Right hindlimb (tissue), 1 donor: ENCODE measurements at regions not wholly inside any gene's neighbourhood (a gene's known extent, or its start where the extent isn't known, plus 50 kb on each side); places are given as distances from the start of the nearest gene placed in this dataset.

Experiments
- DNase-seq: peaks from one replicate; pipeline ENCODE4 v3.0.0-alpha.2; 2018

DNA sequence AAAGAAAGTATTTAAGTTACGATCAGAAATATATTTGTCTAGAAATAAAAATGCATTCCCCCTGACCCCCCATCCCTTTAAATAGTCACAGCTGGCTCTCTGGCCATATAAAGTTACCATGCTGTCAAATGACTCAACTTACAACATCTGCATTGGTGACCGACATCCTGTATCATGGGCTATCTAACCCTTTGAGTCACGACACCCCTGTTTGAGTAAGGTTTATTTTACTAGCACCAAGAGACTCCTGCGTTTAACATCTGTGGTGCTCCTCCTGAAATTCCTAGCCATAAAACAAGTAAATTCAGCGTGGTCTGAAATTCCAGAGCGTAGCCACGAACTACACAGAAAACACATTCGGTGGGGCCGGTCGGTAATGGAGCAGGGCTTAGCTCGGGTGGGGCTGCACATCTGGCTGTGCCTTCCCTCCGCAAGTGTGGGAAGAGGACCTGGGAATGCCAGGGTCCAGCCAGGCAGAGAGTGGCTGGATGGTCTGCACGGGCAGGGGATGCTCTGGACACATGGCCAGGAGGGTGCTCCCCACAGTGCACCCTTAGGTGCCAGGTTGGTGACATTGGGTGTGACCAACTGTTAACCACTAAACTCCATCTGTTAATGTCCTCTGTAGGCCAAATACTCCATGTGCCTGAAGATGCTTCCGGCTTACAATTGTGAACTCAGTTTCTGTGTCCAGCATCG lies 53.0 kb upstream of the CLDN14 start:
- DNase-seq = no peak

DNA sequence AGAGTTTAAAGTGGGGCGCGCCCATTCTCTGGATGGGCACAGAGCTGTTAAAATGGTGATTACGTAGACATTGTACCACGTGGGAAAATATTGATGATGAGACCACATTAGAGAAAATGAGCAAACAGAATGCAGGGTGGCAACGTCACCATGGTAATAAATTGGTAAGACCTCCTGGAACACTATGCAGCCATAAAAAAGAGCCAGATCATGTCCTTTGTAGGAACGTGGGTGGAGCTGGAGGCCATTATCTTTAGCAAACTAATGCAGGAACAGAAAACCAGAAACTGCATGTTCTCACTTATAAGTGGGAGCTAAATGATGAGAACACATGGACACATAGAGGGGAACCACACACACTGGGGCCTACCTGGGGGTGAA lies 53.5 kb upstream of the CLDN14 start:
- no peak for DNase-seq

DNA sequence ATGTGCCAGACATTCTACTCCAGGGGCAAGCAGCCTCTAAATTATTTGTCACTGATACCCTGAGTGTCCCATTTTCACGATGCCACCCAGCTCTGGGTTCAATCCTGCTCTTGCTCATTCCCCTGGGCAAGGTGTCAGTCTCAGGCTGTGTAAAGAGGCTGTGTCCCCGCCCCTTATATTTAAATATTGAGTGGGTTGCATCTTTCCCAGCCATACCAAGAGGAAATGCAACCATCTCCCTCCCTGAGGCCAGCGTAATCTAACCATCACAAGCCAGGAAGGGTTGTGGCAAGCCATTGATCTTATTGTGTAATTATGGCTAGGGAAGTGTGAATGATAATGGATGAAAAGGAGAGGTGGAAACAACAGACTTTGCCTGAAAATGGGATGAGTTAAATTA lies 54.7 kb upstream of the CLDN14 start:
- no peak for DNase-seq

DNA sequence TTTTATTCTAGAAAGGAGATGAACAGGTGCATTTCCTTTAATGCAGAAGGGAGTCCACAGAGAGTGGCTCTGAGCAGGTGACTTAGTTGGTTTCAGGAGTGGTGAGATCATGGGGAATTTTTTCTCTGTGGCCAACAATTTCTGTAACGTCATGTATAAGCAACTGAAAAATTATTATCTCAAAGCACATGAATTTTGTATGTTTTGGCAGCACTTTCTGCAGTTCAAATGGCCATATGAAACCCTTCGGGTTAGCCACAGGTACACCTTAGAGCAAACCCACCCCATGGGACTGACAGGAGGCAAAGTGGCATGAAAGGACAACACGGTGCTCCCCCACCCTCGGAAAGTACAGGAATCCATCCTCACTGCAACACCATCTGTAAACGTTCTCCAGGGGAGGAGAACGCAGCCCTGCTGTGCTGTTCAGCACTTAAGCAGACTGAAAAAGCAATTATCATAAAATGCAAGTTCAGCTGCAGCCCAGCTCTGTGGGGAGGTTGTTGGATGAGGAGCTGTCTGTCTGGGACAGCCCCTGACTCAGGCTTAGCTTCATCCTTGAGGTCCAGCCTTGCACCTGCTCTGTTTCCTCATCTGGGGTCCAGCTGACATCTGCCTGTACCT lies 55.8 kb upstream of the CLDN14 start:
- peak; percentile 35 for DNase-seq

DNA sequence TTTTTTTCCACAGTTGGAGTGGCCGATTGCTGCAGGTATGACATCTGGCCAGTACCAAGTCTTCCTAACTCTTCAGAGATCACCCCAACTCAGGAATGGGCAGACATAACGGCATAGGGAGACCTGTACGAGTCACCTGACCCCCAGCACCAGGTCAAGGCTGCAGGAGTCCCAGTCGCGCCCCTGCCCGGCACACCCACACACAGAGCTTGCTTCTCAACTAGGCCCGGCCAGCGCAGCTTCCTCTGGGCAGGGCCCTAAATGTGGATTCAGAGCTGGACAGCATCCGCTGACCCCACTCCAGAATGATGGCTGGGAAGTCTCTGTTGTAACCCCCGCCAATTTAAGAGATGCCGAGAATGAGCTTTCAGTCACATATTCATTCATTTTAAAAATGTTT lies 58.8 kb upstream of the CLDN14 start:
- no peak for DNase-seq

DNA sequence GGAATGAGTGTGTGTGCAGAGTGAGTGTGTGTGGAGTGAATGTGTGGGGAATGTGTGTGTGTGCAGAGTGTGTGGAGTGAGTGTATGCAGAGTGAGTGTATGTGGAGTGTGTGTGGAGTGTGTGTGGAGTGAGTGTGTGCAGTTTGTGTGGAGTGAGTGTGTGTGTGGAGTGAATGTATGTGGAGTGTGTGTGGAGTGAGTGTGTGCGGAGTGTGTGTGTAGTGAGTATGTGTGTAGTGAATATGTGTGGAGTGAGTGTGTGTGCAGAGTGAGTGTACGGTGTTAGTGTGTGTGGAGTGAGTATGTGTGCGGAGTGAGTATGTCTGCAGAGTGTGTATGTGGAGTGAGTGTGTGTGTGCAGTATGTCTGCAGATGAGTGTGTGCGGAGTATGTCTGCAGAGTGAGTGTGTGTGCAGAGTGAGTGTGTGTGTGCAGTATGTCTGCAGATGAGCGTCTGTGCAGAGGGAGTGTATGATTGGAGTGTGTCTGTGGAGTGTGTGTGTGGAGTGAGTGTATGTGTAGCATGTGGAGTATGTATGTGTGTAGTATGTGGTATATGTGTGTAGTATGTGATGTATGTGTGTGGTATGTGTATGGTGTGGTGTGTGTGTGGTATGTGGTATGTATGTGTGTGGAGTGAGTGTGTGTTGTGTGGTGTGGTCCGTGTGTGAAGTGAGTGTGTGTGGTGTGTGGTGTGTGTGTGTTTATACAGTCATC lies 59.7 kb upstream of the CLDN14 start:
- no peak for DNase-seq

DNA sequence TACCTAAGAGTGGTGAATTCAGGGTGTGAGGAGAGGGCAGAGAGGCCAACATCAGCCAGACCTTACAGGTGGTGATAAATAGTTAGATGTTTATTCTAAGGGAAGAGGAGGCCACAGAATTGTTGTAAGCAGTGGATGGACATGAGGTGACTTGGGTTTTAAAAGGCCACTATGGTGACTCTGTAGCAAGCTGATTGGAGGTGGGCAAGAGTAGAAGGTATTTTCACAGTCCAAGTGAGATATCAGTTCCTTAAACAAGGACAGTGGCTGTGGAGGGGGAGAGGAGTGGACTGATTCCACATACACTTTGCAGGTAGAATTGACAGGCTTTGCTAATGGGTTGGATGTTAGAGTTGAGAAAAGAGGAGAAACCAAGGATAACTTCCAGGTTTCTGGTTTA lies 60.8 kb upstream of the CLDN14 start:
- no peak for DNase-seq

DNA sequence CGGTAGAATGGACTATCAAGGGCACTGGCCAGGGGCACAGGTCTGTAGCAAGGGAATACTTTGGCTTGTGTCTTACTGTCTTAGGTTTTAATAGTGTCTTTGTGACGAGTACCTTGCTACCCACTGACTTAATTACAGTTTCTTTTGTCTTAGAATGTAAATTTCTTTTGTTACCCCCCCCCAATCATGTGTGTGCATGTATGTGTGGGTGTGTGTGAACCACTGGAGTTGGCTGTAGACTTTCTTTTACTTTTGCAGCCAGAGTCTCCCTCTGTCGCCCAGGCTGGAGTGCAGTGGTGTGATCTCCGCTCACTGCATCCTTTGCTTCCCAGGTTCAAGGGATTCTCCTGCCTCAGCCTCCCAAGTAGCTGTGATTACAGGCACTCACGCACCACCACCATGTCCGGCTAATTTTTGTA lies 61.8 kb upstream of the CLDN14 start:
- no peak for DNase-seq

DNA sequence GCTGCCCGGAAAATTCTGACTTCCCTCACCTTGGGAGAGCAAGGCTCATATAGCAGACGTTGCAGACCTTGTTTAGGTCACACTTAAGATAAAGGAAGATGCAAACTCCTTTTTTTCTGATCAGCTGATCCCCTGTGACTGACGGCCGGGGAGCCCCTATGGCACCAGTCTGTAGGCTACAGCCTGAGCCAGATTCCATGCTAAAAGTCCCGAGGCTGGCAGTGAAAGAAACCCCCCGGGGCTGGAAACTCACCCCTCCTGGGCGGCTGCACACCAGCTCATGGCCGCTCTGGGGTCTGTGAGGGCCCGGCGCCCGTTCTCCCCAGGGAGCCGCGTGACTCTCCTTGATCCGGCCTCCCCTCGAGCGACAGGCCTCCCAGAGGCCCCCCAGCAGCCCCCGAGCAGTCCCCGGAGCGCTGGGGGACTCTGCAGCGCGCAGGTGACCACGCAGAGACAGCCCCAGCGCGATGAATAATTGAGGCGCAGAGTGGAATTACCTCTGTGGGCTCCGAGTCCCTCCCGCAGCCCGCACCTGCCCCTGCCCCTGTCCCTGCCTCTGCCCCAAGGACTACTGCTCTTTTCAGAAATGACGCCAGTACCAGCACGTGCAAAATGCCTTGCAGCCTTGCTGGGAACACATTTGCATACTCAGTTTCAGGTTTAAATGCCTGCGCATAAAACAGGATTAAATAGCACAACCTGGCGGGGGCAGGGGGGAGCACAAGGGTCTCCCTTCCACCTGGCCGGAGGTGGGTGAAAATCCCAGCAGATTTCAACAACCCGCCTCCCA lies 62.6 kb upstream of the CLDN14 start:
- no peak for DNase-seq

DNA sequence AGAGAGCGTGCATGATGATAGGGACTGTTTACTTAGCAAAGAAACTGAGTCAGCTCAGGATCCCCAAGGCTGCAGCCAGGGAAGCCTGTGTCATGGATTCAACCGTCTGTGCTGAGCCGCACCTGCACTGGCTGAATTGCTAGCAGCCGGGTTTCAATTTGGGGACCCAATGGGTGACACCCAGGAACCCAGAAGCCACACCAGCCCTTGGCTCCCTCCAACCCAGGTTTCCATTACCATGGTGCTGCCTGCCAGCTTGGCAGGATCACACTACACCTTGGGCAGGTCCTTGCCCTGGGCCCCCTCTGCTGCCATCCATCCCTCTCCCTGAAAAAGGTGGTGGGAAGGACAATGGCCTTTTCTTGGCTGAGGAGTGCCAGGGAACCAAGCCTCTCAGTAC lies 64.0 kb upstream of the CLDN14 start:
- no peak for DNase-seq

DNA sequence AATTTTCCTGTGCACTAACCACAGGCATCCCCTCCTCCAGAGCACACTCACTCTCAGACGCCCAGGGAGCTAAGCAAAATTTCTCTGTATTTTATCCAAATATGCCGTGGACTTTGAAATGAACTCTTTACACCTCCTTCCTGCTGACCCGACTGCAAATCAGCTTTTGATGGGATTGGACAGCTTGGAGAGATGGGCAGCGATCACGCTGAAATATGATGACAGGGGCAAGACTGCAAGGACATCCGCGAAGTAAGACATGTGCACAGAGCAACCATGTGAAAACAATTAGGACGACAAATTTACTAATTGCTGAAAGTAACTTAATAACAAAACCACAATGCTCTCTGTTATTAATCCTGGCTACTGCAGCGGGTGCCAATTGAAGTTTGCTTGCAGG lies 64.6 kb upstream of the CLDN14 start:
- no peak for DNase-seq

DNA sequence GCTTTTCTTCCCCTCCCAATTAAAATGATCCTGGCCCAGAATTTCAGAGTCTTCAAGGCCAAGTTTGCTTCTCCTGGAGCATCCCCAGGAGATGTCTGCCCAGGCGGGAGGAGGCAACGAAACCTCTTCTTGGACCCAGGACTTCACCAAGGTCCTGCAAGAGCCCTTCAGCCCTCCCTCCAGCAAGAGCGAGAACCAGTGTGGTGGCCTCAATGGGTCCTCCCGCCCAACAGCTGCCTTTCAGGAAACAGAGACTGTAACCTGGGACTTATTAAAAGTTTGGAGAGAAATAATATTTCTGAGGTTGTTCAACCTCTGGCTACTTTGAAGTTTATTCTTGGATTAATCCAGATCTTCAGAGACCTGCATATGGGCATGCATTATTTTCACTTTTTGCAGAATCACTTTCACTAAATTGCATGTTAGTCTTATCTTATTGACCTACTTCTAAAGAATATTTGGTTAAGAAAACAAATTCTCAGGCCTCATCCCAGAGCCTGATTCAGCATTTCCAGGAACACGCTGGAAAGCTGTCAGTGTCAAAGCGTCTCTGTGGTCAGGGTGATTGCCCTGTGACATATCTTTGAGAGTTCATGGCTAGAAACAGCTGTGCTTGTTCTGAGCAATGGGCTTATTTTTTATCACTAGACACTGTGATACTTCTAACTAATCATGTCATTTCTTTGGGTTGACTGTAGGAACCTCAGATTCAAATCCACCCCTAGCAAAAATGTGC lies 66.0 kb upstream of the CLDN14 start:
- no peak for DNase-seq

DNA sequence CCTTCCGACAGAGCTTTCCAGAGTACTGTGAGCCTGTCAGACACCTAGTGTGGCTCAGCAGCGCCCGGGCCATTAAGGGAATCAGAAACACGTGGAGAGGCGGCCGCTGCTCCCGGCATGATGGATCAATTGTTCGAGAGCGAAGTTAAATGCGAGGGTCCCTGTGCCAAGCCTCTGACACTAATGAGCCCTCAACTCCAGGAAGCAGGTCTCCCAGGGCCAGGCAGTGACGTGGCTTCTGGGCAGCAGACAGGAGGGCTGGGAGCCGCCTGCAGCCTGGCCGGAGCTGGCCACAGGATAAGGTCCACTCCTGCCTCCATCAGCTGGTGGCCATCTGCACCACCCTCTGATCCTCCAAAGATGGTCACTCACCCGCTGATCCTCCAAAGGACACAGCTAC lies 67.5 kb upstream of the CLDN14 start:
- no peak for DNase-seq

DNA sequence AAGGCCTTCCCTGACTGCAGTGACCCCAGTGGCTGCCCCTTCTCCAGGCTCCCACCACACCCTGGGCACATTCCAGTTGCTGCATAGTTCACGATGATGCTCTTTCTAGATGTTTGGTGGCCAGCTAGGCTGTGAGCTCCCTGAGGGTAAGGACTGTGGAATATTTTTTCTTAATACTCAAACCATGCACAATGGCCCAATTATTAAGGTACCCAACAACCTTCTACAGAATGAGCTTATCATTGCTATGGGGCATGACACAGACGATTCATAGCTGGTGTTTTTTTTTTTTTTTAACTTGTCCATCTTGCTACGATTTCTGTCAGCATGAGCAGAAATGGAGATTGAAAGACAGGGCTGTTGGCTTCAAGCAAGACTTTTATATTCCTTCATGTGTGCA lies 68.9 kb upstream of the CLDN14 start:
- DNase-seq = no peak

DNA sequence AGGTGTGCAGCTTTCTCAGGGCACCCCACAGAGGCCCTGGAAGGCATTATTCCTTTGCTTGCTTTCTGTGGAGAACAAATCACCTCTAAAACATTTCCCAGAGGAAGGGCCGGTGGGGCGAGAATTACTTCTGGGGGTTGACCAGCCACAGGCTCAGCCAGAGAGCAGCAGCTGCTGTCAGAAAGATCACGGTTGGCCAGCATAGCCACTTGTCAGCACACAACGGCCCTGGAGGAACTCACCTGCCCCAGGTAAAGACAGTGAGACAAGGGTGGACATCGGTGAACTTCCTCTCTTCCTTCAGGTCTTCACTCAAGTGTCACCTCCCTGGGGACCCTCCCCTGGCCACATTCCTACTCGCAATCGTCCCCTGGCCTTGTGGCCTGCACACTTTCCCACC lies 69.5 kb upstream of the CLDN14 start:
- DNase-seq = no peak

DNA sequence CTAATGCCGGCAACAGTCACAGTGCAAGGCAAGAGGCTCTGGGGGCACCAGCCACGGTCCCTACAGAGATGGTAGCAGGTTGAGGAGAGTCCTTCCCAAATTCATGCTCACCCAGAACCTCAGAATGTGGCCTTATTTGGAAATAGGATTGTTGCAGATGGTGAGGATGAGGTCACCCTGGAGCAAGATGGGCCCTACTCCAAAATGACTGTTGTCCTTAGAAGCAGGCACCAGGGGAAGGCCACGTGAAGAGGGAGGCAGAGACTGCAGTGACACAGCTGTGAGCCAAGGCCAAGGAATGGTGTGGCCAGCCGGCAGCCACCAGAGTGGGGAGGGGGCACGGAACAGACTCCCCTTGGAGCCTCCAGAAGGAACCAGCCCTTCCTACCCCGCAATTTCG lies 70.8 kb upstream of the CLDN14 start:
- peak; percentile 44 for DNase-seq

DNA sequence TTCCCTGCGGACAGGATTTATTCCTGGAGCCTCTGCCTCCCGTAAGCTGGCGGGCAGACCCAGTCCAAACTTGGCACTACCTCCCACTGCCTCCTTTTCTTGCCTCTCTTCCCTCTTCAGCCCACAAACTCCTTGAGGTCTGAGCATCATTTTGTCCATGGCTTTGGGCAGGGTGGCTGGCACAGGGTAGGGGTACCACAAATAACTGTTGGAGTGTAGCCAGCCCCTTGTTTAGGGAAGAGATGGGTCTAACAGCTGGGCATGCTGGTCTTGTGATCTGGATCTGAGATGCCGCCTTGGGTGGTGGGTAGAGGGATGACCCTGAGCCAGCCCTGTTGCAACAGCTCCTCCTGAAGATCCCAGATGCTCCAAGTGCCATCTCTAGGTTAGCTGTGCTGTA lies 71.4 kb upstream of the CLDN14 start:
- no peak for DNase-seq

DNA sequence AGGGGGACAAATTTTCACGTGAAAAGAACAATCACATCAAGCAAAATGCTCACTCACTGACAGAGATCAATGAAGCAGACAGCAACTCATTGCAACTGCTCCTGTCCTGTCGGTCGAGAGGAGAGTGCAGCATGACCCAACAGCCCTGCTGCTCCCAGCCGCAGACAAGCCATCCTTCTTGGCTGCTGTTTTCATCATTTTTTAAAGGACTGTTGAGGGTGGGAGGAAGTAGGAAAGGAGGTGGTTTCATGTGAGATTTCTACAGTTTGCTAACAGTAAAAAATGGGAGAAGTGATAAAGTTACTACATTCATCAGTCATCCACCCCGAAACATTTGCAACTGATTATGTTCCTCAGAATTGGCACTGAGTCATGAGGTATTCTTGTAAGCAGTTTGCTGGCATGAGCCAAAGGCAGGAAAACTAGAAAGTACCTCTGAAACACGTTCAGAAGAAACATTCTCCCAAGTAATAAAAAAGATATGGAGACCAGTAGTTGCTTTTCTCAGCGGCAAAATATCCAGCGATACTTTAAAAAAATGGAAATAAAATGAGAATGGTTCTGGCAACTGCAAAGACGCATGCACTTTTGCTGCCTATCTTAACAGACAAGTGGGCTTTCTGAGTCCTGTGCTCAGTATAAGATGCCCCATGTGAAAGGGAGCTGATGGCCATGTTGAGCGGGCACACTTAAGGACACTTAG lies 72.0 kb upstream of the CLDN14 start:
- no peak for DNase-seq

DNA sequence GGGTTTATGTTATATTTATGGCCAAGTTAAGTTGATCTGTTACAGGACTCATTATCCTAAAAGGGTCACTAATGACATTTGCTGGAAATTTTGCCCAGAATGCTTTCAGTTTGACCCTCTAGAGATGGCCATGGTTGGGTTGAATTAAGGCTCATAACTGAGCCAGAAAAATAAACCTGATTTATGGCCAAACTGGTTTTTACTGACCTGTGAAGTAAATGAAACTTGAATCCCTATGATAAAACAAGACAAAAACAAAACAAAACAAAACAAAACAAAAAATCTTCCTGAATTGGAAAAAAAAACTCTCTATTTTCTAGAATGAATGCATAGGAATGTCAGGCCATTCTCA lies 72.5 kb upstream of the CLDN14 start:
- no peak for DNase-seq

DNA sequence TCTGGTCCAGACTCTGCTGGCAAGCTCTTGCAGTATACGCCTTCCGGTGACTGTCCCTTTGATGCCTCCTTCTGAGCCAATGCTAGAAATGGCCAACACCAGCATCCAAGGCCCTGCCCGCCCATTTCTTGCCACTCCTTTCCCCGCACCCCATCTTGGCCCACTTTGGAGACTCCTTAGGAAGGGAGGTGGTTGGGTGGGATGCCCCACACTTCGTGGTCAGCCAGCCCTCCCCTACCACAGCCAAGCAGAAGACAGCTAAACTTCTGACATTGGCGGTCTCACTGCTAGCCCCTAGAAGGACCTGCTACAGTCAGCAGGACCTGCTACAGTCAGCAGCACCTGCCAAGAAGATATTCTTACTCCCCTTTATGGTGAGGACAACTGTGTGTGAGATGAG lies 73.5 kb upstream of the CLDN14 start:
- no peak for DNase-seq

DNA sequence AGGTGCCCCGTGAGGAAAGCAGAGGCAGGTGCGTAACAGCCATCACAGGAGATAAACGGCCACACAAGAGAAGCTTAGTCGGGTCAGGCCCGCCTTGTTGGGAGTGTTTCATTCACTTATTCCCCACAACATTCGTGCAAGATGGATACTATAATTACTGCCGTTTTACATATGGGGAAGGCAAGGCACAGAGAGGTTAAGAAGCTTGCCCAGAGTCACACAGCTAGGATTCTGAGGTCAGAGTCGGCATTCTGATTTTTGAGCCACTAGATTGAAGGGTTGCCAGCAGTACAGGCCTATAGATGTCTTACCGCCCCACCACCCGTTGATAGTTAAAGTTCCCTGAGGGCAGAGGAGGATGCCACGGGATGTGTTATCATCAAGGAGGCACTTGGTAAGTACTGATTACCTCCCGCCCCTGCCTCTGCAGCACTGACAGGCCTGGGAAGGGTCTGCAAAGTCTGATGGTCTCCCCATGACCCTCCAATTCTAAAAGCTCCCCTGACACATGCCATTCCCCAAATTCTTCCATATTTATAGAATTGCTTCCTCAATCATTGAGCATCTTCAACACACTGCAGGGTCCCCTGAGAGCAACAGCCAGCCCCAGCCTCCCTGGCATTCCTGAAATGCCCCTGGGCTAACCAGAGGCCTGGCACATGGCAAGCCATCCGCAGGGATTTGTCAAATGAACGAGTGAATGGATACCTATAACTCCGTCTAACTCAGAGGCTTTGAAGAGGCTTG lies 74.7 kb upstream of the CLDN14 start:
- no peak for DNase-seq
